NB4 (cell line): ENCODE measurements at regions not wholly inside any gene's neighbourhood (a gene's known extent, or its start where the extent isn't known, plus 50 kb on each side); places are given as distances from the start of the nearest gene placed in this dataset.
"Not testable (repeated sequence)": the region's sequence is repeated elsewhere in the genome, so short reads cannot be mapped to it uniquely, and the experiment has no call there.

Experiments
- MYC ChIP-seq: IDR thresholded peaks from 2 replicates; pipeline ENCODE4 v1.6.1; 2011; ENCODE audit warnings: low read depth, low read length
- POLR2A ChIP-seq: IDR thresholded peaks from 2 replicates; pipeline ENCODE4 v1.6.1; 2011; ENCODE audit warnings: mild to moderate bottlenecking; ENCODE audit not compliant: insufficient read length; ENCODE audit errors: extremely low read depth
- TF ChIP-seq, protein P1 (sequence below): IDR thresholded peaks from one replicate; pipeline ENCODE4 v1.5.1; 2012; ENCODE audit warnings: low read depth, low read length
- TF ChIP-seq, protein P2 (sequence below): IDR thresholded peaks from 2 replicates; pipeline ENCODE4 v1.6.1; 2011; ENCODE audit warnings: low read depth, low read length

GRCh38 chr1:217123340-217123739 lies 400.1 kb upstream of the ESRRG start:
- not testable (repeated sequence) for TF ChIP-seq POLR2A, MYC
- TF ChIP-seq, protein P1, sequence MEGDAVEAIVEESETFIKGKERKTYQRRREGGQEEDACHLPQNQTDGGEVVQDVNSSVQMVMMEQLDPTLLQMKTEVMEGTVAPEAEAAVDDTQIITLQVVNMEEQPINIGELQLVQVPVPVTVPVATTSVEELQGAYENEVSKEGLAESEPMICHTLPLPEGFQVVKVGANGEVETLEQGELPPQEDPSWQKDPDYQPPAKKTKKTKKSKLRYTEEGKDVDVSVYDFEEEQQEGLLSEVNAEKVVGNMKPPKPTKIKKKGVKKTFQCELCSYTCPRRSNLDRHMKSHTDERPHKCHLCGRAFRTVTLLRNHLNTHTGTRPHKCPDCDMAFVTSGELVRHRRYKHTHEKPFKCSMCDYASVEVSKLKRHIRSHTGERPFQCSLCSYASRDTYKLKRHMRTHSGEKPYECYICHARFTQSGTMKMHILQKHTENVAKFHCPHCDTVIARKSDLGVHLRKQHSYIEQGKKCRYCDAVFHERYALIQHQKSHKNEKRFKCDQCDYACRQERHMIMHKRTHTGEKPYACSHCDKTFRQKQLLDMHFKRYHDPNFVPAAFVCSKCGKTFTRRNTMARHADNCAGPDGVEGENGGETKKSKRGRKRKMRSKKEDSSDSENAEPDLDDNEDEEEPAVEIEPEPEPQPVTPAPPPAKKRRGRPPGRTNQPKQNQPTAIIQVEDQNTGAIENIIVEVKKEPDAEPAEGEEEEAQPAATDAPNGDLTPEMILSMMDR: not testable (repeated sequence)
- TF ChIP-seq, protein P2, sequence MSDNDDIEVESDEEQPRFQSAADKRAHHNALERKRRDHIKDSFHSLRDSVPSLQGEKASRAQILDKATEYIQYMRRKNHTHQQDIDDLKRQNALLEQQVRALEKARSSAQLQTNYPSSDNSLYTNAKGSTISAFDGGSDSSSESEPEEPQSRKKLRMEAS: not testable (repeated sequence)
